HUES48 (cell line): ENCODE measurements at regions not wholly inside any gene's neighbourhood (a gene's known extent, or its start where the extent isn't known, plus 50 kb on each side); places are given as distances from the start of the nearest gene placed in this dataset.

Source experiments
- H3K27ac ChIP-seq: one replicate; pipeline ENCODE4 v1.7.0; 2013; ENCODE audit warnings: low read depth, low read length, inconsistent platforms
- H3K27me3 ChIP-seq: 2 replicates; pipeline ENCODE4 v1.6.1; 2013; ENCODE audit warnings: mild to moderate bottlenecking, low read length; ENCODE audit not compliant: control insufficient read depth, insufficient read depth
- H3K36me3 ChIP-seq: 2 replicates; pipeline ENCODE4 v1.6.1; 2013; ENCODE audit warnings: low read length; ENCODE audit not compliant: control insufficient read depth, insufficient read depth
- H3K4me1 ChIP-seq: 2 replicates; pipeline ENCODE4 v1.6.1; 2013; ENCODE audit warnings: mild to moderate bottlenecking, low read length; ENCODE audit not compliant: control insufficient read depth, insufficient read depth
- H3K4me3 ChIP-seq: 2 replicates; pipeline ENCODE4 v1.5.1; 2013; ENCODE audit warnings: mild to moderate bottlenecking, low read depth, low read length
- H3K9ac ChIP-seq: 2 replicates; pipeline ENCODE4 v1.6.1; 2013; ENCODE audit warnings: mild to moderate bottlenecking, low read depth, low read length, moderate library complexity
- H3K9me3 ChIP-seq: 2 replicates; pipeline ENCODE4 v1.6.1; 2013; ENCODE audit warnings: low read length; ENCODE audit not compliant: control insufficient read depth, insufficient read depth

GRCh38 chr2:226680719-226681118 lies 118.9 kb downstream of the IRS1 start:
- Histone ChIP-seq H3K27ac (no peak overlapping the region), H3K4me1 (peaks cover 4% of the 10 kb centered on the region; the same call in 1 of the 2 replicates), H3K36me3 (no peaks in the 10 kb centered on the region), H3K9me3 (no peaks in the 10 kb centered on the region), H3K9ac (no peak overlapping the region), H3K27me3 (no peaks in the 10 kb centered on the region), H3K4me3 (no peak overlapping the region)

GRCh38 chr2:226679389-226680065 lies 120.1 kb downstream of the IRS1 start:
- Histone ChIP-seq H3K27ac (no peak overlapping the region), H3K9ac (no peak overlapping the region), H3K36me3 (no peaks in the 10 kb centered on the region), H3K4me1 (peaks cover 4% of the 10 kb centered on the region; the same call in 1 of the 2 replicates), H3K27me3 (no peaks in the 10 kb centered on the region), H3K4me3 (no peak overlapping the region), H3K9me3 (no peaks in the 10 kb centered on the region)

GRCh38 chr2:226678422-226678821 lies 121.2 kb downstream of the IRS1 start:
- no peaks in the 10 kb centered on the region for H3K36me3 ChIP-seq
- H3K27me3 ChIP-seq = no peaks in the 10 kb centered on the region
- H3K4me3 ChIP-seq = no peak overlapping the region
- no peak overlapping the region for H3K9ac ChIP-seq
- no peak overlapping the region for H3K27ac ChIP-seq
- H3K4me1 ChIP-seq = peaks cover 4% of the 10 kb centered on the region; the same call in 1 of the 2 replicates
- no peaks in the 10 kb centered on the region for H3K9me3 ChIP-seq

GRCh38 chr2:226677080-226677479 lies 122.5 kb downstream of the IRS1 start:
- Histone ChIP-seq H3K36me3 (no peaks in the 10 kb centered on the region), H3K9ac (no peak overlapping the region), H3K4me1 (peaks cover 4% of the 10 kb centered on the region; the same call in 1 of the 2 replicates), H3K9me3 (no peaks in the 10 kb centered on the region), H3K4me3 (no peak overlapping the region), H3K27me3 (no peaks in the 10 kb centered on the region), H3K27ac (no peak overlapping the region)

GRCh38 chr2:226676618-226677017 lies 123.0 kb downstream of the IRS1 start:
- Histone ChIP-seq H3K4me3 (no peak overlapping the region), H3K27me3 (no peaks in the 10 kb centered on the region), H3K4me1 (peaks cover 4% of the 10 kb centered on the region; the same call in 1 of the 2 replicates), H3K27ac (no peak overlapping the region), H3K9ac (no peak overlapping the region), H3K9me3 (no peaks in the 10 kb centered on the region), H3K36me3 (no peaks in the 10 kb centered on the region)

GRCh38 chr2:226674123-226674522 lies 125.5 kb downstream of the IRS1 start:
- H3K4me3 ChIP-seq = no peak overlapping the region
- no peak overlapping the region for H3K9ac ChIP-seq
- no peaks in the 10 kb centered on the region for H3K36me3 ChIP-seq
- H3K27ac ChIP-seq = no peak overlapping the region
- no peaks in the 10 kb centered on the region for H3K9me3 ChIP-seq
- no peaks in the 10 kb centered on the region for H3K27me3 ChIP-seq
- H3K4me1 ChIP-seq = peaks cover 4% of the 10 kb centered on the region; the same call in 1 of the 2 replicates

- H3K36me3 ChIP-seq = no peaks in the 10 kb centered on the region
- no peaks in the 10 kb centered on the region for H3K9me3 ChIP-seq
- no peak overlapping the region for H3K9ac ChIP-seq
- H3K4me1 ChIP-seq = peaks cover 4% of the 10 kb centered on the region; the same call in 1 of the 2 replicates
- no peaks in the 10 kb centered on the region for H3K27me3 ChIP-seq
- no peak overlapping the region for H3K27ac ChIP-seq
- H3K4me3 ChIP-seq = no peak overlapping the region
These were observed 126.3 kb downstream of the IRS1 start for GRCh38 chr2:226673314-226673723.

- no peaks in the 10 kb centered on the region for H3K9me3 ChIP-seq
- H3K4me3 ChIP-seq = no peak overlapping the region
- no peaks in the 10 kb centered on the region for H3K36me3 ChIP-seq
- no peaks in the 10 kb centered on the region for H3K27me3 ChIP-seq
- no peaks in the 10 kb centered on the region for H3K4me1 ChIP-seq
- no peak overlapping the region for H3K9ac ChIP-seq
- no peak overlapping the region for H3K27ac ChIP-seq
These were observed 128.4 kb downstream of the IRS1 start for GRCh38 chr2:226671141-226671676.

- H3K4me3 ChIP-seq = no peak overlapping the region
- H3K27ac ChIP-seq = no peak overlapping the region
- H3K4me1 ChIP-seq = no peaks in the 10 kb centered on the region
- H3K9me3 ChIP-seq = no peaks in the 10 kb centered on the region
- no peaks in the 10 kb centered on the region for H3K36me3 ChIP-seq
- H3K9ac ChIP-seq = no peak overlapping the region
- H3K27me3 ChIP-seq = no peaks in the 10 kb centered on the region
These were observed 129.7 kb downstream of the IRS1 start for GRCh38 chr2:226669905-226670304.

GRCh38 chr2:226669249-226669648 lies 130.4 kb downstream of the IRS1 start:
- Histone ChIP-seq H3K4me1 (no peaks in the 10 kb centered on the region), H3K36me3 (no peaks in the 10 kb centered on the region), H3K27me3 (no peaks in the 10 kb centered on the region), H3K9ac (no peak overlapping the region), H3K4me3 (no peak overlapping the region), H3K9me3 (no peaks in the 10 kb centered on the region), H3K27ac (no peak overlapping the region)

- Histone ChIP-seq H3K4me1 (no peaks in the 10 kb centered on the region), H3K9ac (no peak overlapping the region), H3K36me3 (no peaks in the 10 kb centered on the region), H3K9me3 (no peaks in the 10 kb centered on the region), H3K27me3 (no peaks in the 10 kb centered on the region), H3K4me3 (no peak overlapping the region), H3K27ac (no peak overlapping the region)
These were observed 131.9 kb downstream of the IRS1 start for GRCh38 chr2:226667736-226668135.
